OCI-LY3 (cell line): ENCODE measurements at regions not wholly inside any gene's neighbourhood (a gene's known extent, or its start where the extent isn't known, plus 50 kb on each side); places are given as distances from the start of the nearest gene placed in this dataset.

Experiments
- H2AFZ ChIP-seq: fragments of 200-600, 300-600 bp; shearing (Covaris generic); 2 replicates; pipeline ENCODE4 v1.6.0; 2014; ENCODE audit warnings: antibody characterized with exemption, low read depth, low read length
- H3K27ac ChIP-seq: fragments of 200-600, 300-600 bp; sonication (generic); 2 replicates; pipeline ENCODE4 v1.5.1; 2014; ENCODE audit warnings: mild to moderate bottlenecking, low read length, moderate library complexity, mixed read lengths
- H3K27me3 ChIP-seq: fragments of 200-600, 300-600 bp; sonication (generic); 2 replicates; pipeline ENCODE4 v1.6.1; 2014; ENCODE audit warnings: low read depth, low read length, mixed read lengths
- H3K36me3 ChIP-seq: fragments of 200-600, 300-600 bp; sonication (generic); replicated peaks from 2 replicates; pipeline ENCODE3; 2014; ENCODE audit warnings: low read depth, low read length, mixed read lengths
- H3K4me1 ChIP-seq: fragments of 300-600, 200-600 bp; sonication (generic); 2 replicates; pipeline ENCODE4 v1.6.1; 2014; ENCODE audit warnings: low read length, mixed read lengths
- H3K4me2 ChIP-seq: fragments of 200-600, 300-600 bp; sonication (generic); 2 replicates; pipeline ENCODE4 v1.6.1; 2014; ENCODE audit warnings: low read length, mixed read lengths
- H3K4me3 ChIP-seq: fragments of 300-600, 200-600 bp; sonication (generic); 2 replicates; pipeline ENCODE4 v1.5.1; 2014; ENCODE audit warnings: antibody characterized with exemption, mild to moderate bottlenecking, low read length, moderate library complexity
- H3K79me2 ChIP-seq: fragments of 300-600, 200-600 bp; shearing (Covaris generic); 2 replicates; pipeline ENCODE4 v1.6.1; 2014; ENCODE audit warnings: mild to moderate bottlenecking, low read length, mixed read lengths
- H3K9ac ChIP-seq: fragments of 300-600, 200-600 bp; shearing (Covaris generic); 2 replicates; pipeline ENCODE4 v1.6.0; 2014; ENCODE audit warnings: mild to moderate bottlenecking, low read length, moderate library complexity
- H3K9me3 ChIP-seq: fragments of 200-600, 300-600 bp; shearing (Covaris generic); 2 replicates; pipeline ENCODE4 v1.6.1; 2014; ENCODE audit warnings: low read length, mixed read lengths; ENCODE audit not compliant: insufficient read depth
- H4K20me1 ChIP-seq: fragments of 200-600, 300-600 bp; sonication (generic); 2 replicates; pipeline ENCODE4 v1.6.1; 2016; ENCODE audit warnings: low read length, mixed read lengths; ENCODE audit not compliant: insufficient read depth
- CTCF ChIP-seq: fragments of 200-600, 300-600 bp; sonication (generic); IDR thresholded peaks from 2 replicates; pipeline ENCODE4 v1.5.1; 2014; ENCODE audit warnings: antibody characterized with exemption, low read length, low read depth
- EZH2phosphoT487 ChIP-seq: fragments of 200-600 bp; shearing (Covaris generic); IDR thresholded peaks from 2 replicates; pipeline ENCODE4 v1.6.1; 2018; ENCODE audit warnings: antibody characterized with exemption, mixed run types, low read depth

GRCh38 chr4:176579226-176579625 lies 213.5 kb downstream of the VEGFC start:
- no peak overlapping the region for H2AFZ ChIP-seq
- H3K27me3 ChIP-seq = no peaks in the 10 kb centered on the region
- no peaks in the 10 kb centered on the region for H3K36me3 ChIP-seq
- no peak overlapping the region for H3K27ac ChIP-seq
- H3K9me3 ChIP-seq = no peaks in the 10 kb centered on the region
- no peak overlapping the region for H3K4me3 ChIP-seq
- H4K20me1 ChIP-seq = no peaks in the 10 kb centered on the region
- TF ChIP-seq CTCF = no peak
- no peak for TF ChIP-seq EZH2phosphoT487
- no peak overlapping the region for H3K9ac ChIP-seq
- H3K79me2 ChIP-seq = no peaks in the 10 kb centered on the region
- H3K4me2 ChIP-seq = no peak overlapping the region
- no peaks in the 10 kb centered on the region for H3K4me1 ChIP-seq

- H3K79me2 ChIP-seq = no peaks in the 10 kb centered on the region
- no peaks in the 10 kb centered on the region for H3K9me3 ChIP-seq
- no peaks in the 10 kb centered on the region for H4K20me1 ChIP-seq
- H3K27me3 ChIP-seq = no peaks in the 10 kb centered on the region
- no peak overlapping the region for H2AFZ ChIP-seq
- no peak overlapping the region for H3K27ac ChIP-seq
- H3K4me3 ChIP-seq = no peak overlapping the region
- no peaks in the 10 kb centered on the region for H3K36me3 ChIP-seq
- TF ChIP-seq EZH2phosphoT487 (no peak), CTCF (no peak)
- H3K9ac ChIP-seq = no peak overlapping the region
- no peaks in the 10 kb centered on the region for H3K4me1 ChIP-seq
- no peak overlapping the region for H3K4me2 ChIP-seq
Observed at GRCh38 chr4:176583278-176583677, 209.4 kb downstream of the VEGFC start.

- Histone ChIP-seq H3K27me3 (no peaks in the 10 kb centered on the region), H4K20me1 (no peaks in the 10 kb centered on the region), H3K36me3 (no peaks in the 10 kb centered on the region), H3K4me3 (no peak overlapping the region), H3K9me3 (no peaks in the 10 kb centered on the region), H3K4me2 (no peak overlapping the region), H2AFZ (peak overlapping the region; percentile 60; the same call in 1 of the 2 replicates), H3K4me1 (no peaks in the 10 kb centered on the region), H3K27ac (no peak overlapping the region), H3K79me2 (no peaks in the 10 kb centered on the region), H3K9ac (no peak overlapping the region)
- TF ChIP-seq CTCF (no peak), EZH2phosphoT487 (no peak)
Observed at GRCh38 chr4:176584031-176584606, 208.6 kb downstream of the VEGFC start.

- H2AFZ ChIP-seq = no peak overlapping the region
- no peaks in the 10 kb centered on the region for H3K79me2 ChIP-seq
- no peak overlapping the region for H3K4me2 ChIP-seq
- H3K4me1 ChIP-seq = no peaks in the 10 kb centered on the region
- no peak overlapping the region for H3K4me3 ChIP-seq
- no peak overlapping the region for H3K27ac ChIP-seq
- no peak overlapping the region for H3K9ac ChIP-seq
- H4K20me1 ChIP-seq = no peaks in the 10 kb centered on the region
- no peaks in the 10 kb centered on the region for H3K9me3 ChIP-seq
- TF ChIP-seq CTCF (no peak), EZH2phosphoT487 (no peak)
- no peaks in the 10 kb centered on the region for H3K36me3 ChIP-seq
- H3K27me3 ChIP-seq = no peaks in the 10 kb centered on the region
Observed at GRCh38 chr4:176587920-176588319, 204.8 kb downstream of the VEGFC start.
